HG02623 (cell line): ENCODE measurements at regions not wholly inside any gene's neighbourhood (a gene's known extent, or its start where the extent isn't known, plus 50 kb on each side); places are given as distances from the start of the nearest gene placed in this dataset.

ENCODE experiments used
- ATAC-seq: cut with Tn5 transposase; IDR thresholded peaks from one replicate; pipeline ENCODE4 v1.9.1; 2021; ENCODE audit warnings: moderate library complexity; ENCODE audit not compliant: unreplicated experiment

- no peak for ATAC-seq
Measured at GRCh38 chr3:84835366-84835765, 123.4 kb upstream of the CADM2 start.

- ATAC-seq: no peak
Measured at GRCh38 chr3:84836961-84837360, 121.8 kb upstream of the CADM2 start.

- no peak for ATAC-seq
Measured at GRCh38 chr3:84877092-84877491, 81.7 kb upstream of the CADM2 start.

GRCh38 chr3:84881288-84881687 is 77.5 kb upstream of the CADM2 start:
- no peak for ATAC-seq

- ATAC-seq: no peak
Measured at GRCh38 chr3:84885199-84885882, 73.4 kb upstream of the CADM2 start.

GRCh38 chr3:84891851-84892250 is 66.9 kb upstream of the CADM2 start:
- no peak for ATAC-seq

GRCh38 chr3:84893211-84893610 is 65.6 kb upstream of the CADM2 start:
- ATAC-seq: no peak

GRCh38 chr3:84904212-84904611 is 54.6 kb upstream of the CADM2 start:
- ATAC-seq: no peak

GRCh38 chr3:84904816-84905555 is 53.8 kb upstream of the CADM2 start:
- no peak for ATAC-seq

GRCh38 chr3:84905556-84905920 is 53.3 kb upstream of the CADM2 start:
- no peak for ATAC-seq

GRCh38 chr3:84906065-84906464 is 52.7 kb upstream of the CADM2 start:
- no peak for ATAC-seq
